ENCODE measurements at regions not wholly inside any gene's neighbourhood (a gene's known extent, or its start where the extent isn't known, plus 50 kb on each side); places are given as distances from the start of the nearest gene placed in this dataset.

GRCh38 chrX:121160987-121161386 is 113.6 kb downstream of the GLUD2 start:
- no peak for TF ChIP-seq CTCF (IDR thresholded peaks at IDR 0.05)
- no peak for TF ChIP-seq POLR2A (IDR thresholded peaks at IDR 0.05)
- TF ChIP-seq POLR2AphosphoS5 (IDR thresholded peaks at IDR 0.05), result no peak
- no peak for TF ChIP-seq EP300 (IDR thresholded peaks at IDR 0.05)
